ENCODE measurements at regions not wholly inside any gene's neighbourhood (a gene's known extent, or its start where the extent isn't known, plus 50 kb on each side); places are given as distances from the start of the nearest gene placed in this dataset.
A peak's percentile ranks its signal among the peaks of the same experiment; 100 is the strongest.

- TF ChIP-seq, protein P1, sequence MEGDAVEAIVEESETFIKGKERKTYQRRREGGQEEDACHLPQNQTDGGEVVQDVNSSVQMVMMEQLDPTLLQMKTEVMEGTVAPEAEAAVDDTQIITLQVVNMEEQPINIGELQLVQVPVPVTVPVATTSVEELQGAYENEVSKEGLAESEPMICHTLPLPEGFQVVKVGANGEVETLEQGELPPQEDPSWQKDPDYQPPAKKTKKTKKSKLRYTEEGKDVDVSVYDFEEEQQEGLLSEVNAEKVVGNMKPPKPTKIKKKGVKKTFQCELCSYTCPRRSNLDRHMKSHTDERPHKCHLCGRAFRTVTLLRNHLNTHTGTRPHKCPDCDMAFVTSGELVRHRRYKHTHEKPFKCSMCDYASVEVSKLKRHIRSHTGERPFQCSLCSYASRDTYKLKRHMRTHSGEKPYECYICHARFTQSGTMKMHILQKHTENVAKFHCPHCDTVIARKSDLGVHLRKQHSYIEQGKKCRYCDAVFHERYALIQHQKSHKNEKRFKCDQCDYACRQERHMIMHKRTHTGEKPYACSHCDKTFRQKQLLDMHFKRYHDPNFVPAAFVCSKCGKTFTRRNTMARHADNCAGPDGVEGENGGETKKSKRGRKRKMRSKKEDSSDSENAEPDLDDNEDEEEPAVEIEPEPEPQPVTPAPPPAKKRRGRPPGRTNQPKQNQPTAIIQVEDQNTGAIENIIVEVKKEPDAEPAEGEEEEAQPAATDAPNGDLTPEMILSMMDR (conservative IDR thresholded peaks at IDR 0.05; ENCODE audit: low read depth, low read length), result no peak
- no peak overlapping the region for H3K9ac ChIP-seq
- H4K20me1 ChIP-seq (ENCODE audit: insufficient read depth), result no peaks in the 10 kb centered on the region
- peaks cover 6% of the 10 kb centered on the region for H3K4me1 ChIP-seq (ENCODE audit: low read depth, poor library complexity, severe bottlenecking)
- no peak overlapping the region for H2AFZ ChIP-seq (ENCODE audit: low read depth)
- no peak overlapping the region for H3K27ac ChIP-seq
- H3K79me2 ChIP-seq (ENCODE audit: insufficient read depth, low read depth), result no peaks in the 10 kb centered on the region
- H3K4me2 ChIP-seq, result no peak overlapping the region
- H3K27me3 ChIP-seq (ENCODE audit: insufficient read depth, low read depth), result no peaks in the 10 kb centered on the region
- H3K36me3 ChIP-seq (ENCODE audit: insufficient read depth), result no peaks in the 10 kb centered on the region
- H3K4me3 ChIP-seq (IDR thresholded peaks at IDR 0.05; ENCODE audit: insufficient read depth, low read depth, low read length), result no peak overlapping the region
These were observed 101.6 kb upstream of the PLXNA4 start for GRCh38 chr7:132677918-132678317.

- Histone ChIP-seq H3K27me3 (ENCODE audit: insufficient read depth, low read depth) (no peaks in the 10 kb centered on the region), H3K4me1 (ENCODE audit: low read depth, poor library complexity, severe bottlenecking) (no peaks in the 10 kb centered on the region), H3K9ac (no peak overlapping the region), H3K36me3 (ENCODE audit: insufficient read depth) (no peaks in the 10 kb centered on the region), H3K27ac (no peak overlapping the region), H3K4me3 (IDR thresholded peaks at IDR 0.05; ENCODE audit: insufficient read depth, low read depth, low read length) (no peak overlapping the region), H3K79me2 (ENCODE audit: insufficient read depth, low read depth) (no peaks in the 10 kb centered on the region), H2AFZ (ENCODE audit: low read depth) (no peak overlapping the region), H3K4me2 (no peak overlapping the region), H4K20me1 (ENCODE audit: insufficient read depth) (no peaks in the 10 kb centered on the region)
- TF ChIP-seq, protein P1 (conservative IDR thresholded peaks at IDR 0.05; ENCODE audit: low read depth, low read length), result no peak
These were observed 96.1 kb upstream of the PLXNA4 start for GRCh38 chr7:132672200-132672990.

DNA sequence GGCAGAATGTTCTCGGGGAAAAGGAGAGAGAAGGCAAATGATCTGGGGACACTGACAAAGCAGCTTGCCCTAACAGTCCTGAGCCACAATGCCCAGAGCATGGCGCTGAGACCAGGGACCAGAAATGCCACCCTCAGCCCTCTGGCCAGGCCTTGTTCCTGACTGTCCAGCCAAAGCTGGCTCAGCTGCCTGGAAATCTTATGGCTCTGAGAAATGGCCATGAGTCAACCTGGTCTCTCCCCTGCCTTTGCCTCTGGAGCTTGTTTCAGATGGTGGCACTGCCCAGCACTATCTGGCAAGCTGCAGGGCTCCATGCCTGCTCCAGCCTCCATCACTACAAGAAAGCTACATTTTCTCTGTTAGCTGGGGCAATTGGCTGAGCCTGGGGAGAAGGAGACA is 90.5 kb upstream of the PLXNA4 start:
- Histone ChIP-seq H3K4me1 (ENCODE audit: low read depth, poor library complexity, severe bottlenecking) (peaks cover 9% of the 10 kb centered on the region), H3K79me2 (ENCODE audit: insufficient read depth, low read depth) (no peaks in the 10 kb centered on the region), H2AFZ (ENCODE audit: low read depth) (no peak overlapping the region; the same call in 1 of the 2 replicates), H3K9ac (no peak overlapping the region), H3K27me3 (ENCODE audit: insufficient read depth, low read depth) (no peaks in the 10 kb centered on the region), H4K20me1 (ENCODE audit: insufficient read depth) (no peaks in the 10 kb centered on the region), H3K4me2 (no peak overlapping the region), H3K27ac (no peak overlapping the region), H3K36me3 (ENCODE audit: insufficient read depth) (no peaks in the 10 kb centered on the region), H3K4me3 (IDR thresholded peaks at IDR 0.05; ENCODE audit: insufficient read depth, low read depth, low read length) (no peak overlapping the region)
- TF ChIP-seq, protein P1 (conservative IDR thresholded peaks at IDR 0.05; ENCODE audit: low read depth, low read length), result no peak

DNA sequence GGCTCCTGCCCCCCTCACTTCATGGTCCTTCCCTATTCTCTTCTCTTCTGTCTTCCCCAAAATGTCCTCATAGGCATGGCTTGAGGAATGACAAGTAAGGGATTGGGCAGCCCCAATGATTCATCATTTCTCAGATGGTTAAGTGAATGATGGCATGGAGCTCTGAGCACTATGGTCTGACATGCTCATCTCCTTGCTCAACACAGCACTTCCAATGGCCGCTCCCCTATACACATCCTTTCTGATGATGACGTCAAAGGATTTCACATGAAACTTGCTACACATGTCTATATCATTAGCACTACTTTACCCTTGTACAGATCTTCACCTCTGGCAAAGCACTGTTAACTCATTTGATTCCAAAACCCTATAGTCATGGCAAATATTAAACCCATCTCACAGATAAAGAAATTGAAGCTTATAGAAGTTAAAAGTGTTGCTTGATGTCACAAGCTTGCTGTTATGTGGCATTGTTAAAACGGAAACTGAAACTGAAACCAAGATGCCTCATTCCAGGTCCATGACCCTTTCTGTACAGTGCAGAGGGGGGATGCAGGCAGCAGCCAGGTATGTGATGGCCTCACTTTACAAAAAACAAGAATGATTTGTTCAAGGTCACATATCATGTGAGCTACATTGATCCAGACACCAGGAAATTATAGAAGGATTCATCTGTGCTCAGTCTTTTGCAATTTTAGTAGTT is 90.0 kb upstream of the PLXNA4 start:
- H2AFZ ChIP-seq (ENCODE audit: low read depth), result 0 out of 2 replicates have a peak overlapping the region, but pooled peaks have one; percentile 5
- TF ChIP-seq, protein P1 (conservative IDR thresholded peaks at IDR 0.05; ENCODE audit: low read depth, low read length), result no peak
- H3K4me2 ChIP-seq, result peak overlapping the region; percentile 30; the same call in 1 of the 2 replicates
- H3K36me3 ChIP-seq (ENCODE audit: insufficient read depth), result no peaks in the 10 kb centered on the region
- H3K27me3 ChIP-seq (ENCODE audit: insufficient read depth, low read depth), result no peaks in the 10 kb centered on the region
- no peaks in the 10 kb centered on the region for H3K79me2 ChIP-seq (ENCODE audit: insufficient read depth, low read depth)
- H3K4me3 ChIP-seq (IDR thresholded peaks at IDR 0.05; ENCODE audit: insufficient read depth, low read depth, low read length), result no peak overlapping the region
- H3K27ac ChIP-seq, result no peak overlapping the region
- H3K9ac ChIP-seq, result no peak overlapping the region
- H4K20me1 ChIP-seq (ENCODE audit: insufficient read depth), result no peaks in the 10 kb centered on the region
- H3K4me1 ChIP-seq (ENCODE audit: low read depth, poor library complexity, severe bottlenecking), result peaks cover 9% of the 10 kb centered on the region
